ENCODE measurements at regions not wholly inside any gene's neighbourhood (a gene's known extent, or its start where the extent isn't known, plus 50 kb on each side); places are given as distances from the start of the nearest gene placed in this dataset.
"Not testable (repeated sequence)": the region's sequence is repeated elsewhere in the genome, so short reads cannot be mapped to it uniquely, and the experiment has no call there.

- in situ Hi-C loops (cut with HindIII; ENCODE audit: low sequenced_read_pairs); DNase-seq (ENCODE audit: low spot score): not testable (repeated sequence)
Measured at GRCh38 chr6:68181027-68181426, 454.1 kb upstream of the ADGRB3 start.

- DNase-seq (ENCODE audit: low spot score): no peak
- in situ Hi-C loops (cut with HindIII; ENCODE audit: low sequenced_read_pairs): no loop called here
Measured at GRCh38 chr6:68173616-68174015, 461.5 kb upstream of the ADGRB3 start.

- no peak for DNase-seq (ENCODE audit: low spot score)
- in situ Hi-C loops (cut with HindIII; ENCODE audit: low sequenced_read_pairs): no loop called here
Measured at GRCh38 chr6:68169922-68170321, 465.2 kb upstream of the ADGRB3 start.

GRCh38 chr6:68167604-68168003 lies 467.5 kb upstream of the ADGRB3 start:
- in situ Hi-C loops (cut with HindIII; ENCODE audit: low sequenced_read_pairs): no loop called here
- no peak for DNase-seq (ENCODE audit: low spot score)

GRCh38 chr6:68160812-68161211 lies 474.3 kb upstream of the ADGRB3 start:
- in situ Hi-C loops (cut with HindIII; ENCODE audit: low sequenced_read_pairs): not testable (repeated sequence)

GRCh38 chr6:68160348-68160747 lies 474.7 kb upstream of the ADGRB3 start:
- DNase-seq (ENCODE audit: low spot score): no peak
- in situ Hi-C loops (cut with HindIII; ENCODE audit: low sequenced_read_pairs): no loop called here

More at GRCh38 chr6:68160812-68161211, 474.3 kb upstream of the ADGRB3 start:
- DNase-seq (ENCODE audit: low spot score): not testable (repeated sequence)

GRCh38 chr6:68159433-68159832 lies 475.6 kb upstream of the ADGRB3 start:
- DNase-seq (ENCODE audit: low spot score): no peak
- in situ Hi-C loops (cut with HindIII; ENCODE audit: low sequenced_read_pairs): no loop called here

GRCh38 chr6:68158256-68158655 lies 476.8 kb upstream of the ADGRB3 start:
- DNase-seq (ENCODE audit: low spot score): no peak
- in situ Hi-C loops (cut with HindIII; ENCODE audit: low sequenced_read_pairs): no loop called here

- no peak for DNase-seq (ENCODE audit: low spot score)
- in situ Hi-C loops (cut with HindIII; ENCODE audit: low sequenced_read_pairs): no loop called here
Measured at GRCh38 chr6:68144667-68145066, 490.4 kb upstream of the ADGRB3 start.

GRCh38 chr6:68141190-68141589 lies 493.9 kb upstream of the ADGRB3 start:
- in situ Hi-C loops (cut with HindIII; ENCODE audit: low sequenced_read_pairs): no loop called here
- DNase-seq (ENCODE audit: low spot score): no peak

GRCh38 chr6:68139130-68139529 lies 496.0 kb upstream of the ADGRB3 start:
- DNase-seq (ENCODE audit: low spot score): no peak

GRCh38 chr6:68134796-68135195 lies 500.3 kb upstream of the ADGRB3 start:
- in situ Hi-C loops (cut with HindIII; ENCODE audit: low sequenced_read_pairs): no loop called here
- DNase-seq (ENCODE audit: low spot score): no peak

More at GRCh38 chr6:68139130-68139529, 496.0 kb upstream of the ADGRB3 start:
- in situ Hi-C loops (cut with HindIII; ENCODE audit: low sequenced_read_pairs): no loop called here

- in situ Hi-C loops (cut with HindIII; ENCODE audit: low sequenced_read_pairs): no loop called here
- no peak for DNase-seq (ENCODE audit: low spot score)
Measured at GRCh38 chr6:68128211-68128610, 506.9 kb upstream of the ADGRB3 start.

- DNase-seq (ENCODE audit: low spot score): no peak
- in situ Hi-C loops (cut with HindIII; ENCODE audit: low sequenced_read_pairs): no loop called here
Measured at GRCh38 chr6:68127074-68127473, 508.0 kb upstream of the ADGRB3 start.

- no peak for DNase-seq (ENCODE audit: low spot score)
- in situ Hi-C loops (cut with HindIII; ENCODE audit: low sequenced_read_pairs): no loop called here
Measured at GRCh38 chr6:68126089-68126749, 508.9 kb upstream of the ADGRB3 start.

- in situ Hi-C loops (cut with HindIII; ENCODE audit: low sequenced_read_pairs); DNase-seq (ENCODE audit: low spot score): not testable (repeated sequence)
Measured at GRCh38 chr6:68122975-68123374, 512.1 kb upstream of the ADGRB3 start.

GRCh38 chr6:68122032-68122431 lies 513.0 kb upstream of the ADGRB3 start:
- in situ Hi-C loops (cut with HindIII; ENCODE audit: low sequenced_read_pairs): no loop called here
- no peak for DNase-seq (ENCODE audit: low spot score)

- DNase-seq (ENCODE audit: low spot score); in situ Hi-C loops (cut with HindIII; ENCODE audit: low sequenced_read_pairs): not testable (repeated sequence)
Measured at GRCh38 chr6:68120954-68121353, 514.1 kb upstream of the ADGRB3 start.

- no peak for DNase-seq (ENCODE audit: low spot score)
- in situ Hi-C loops (cut with HindIII; ENCODE audit: low sequenced_read_pairs): no loop called here
Measured at GRCh38 chr6:68114463-68115047, 520.5 kb upstream of the ADGRB3 start.

- no peak for DNase-seq (ENCODE audit: low spot score)
- in situ Hi-C loops (cut with HindIII; ENCODE audit: low sequenced_read_pairs): no loop called here
Measured at GRCh38 chr6:68108233-68108835, 526.7 kb upstream of the ADGRB3 start.

GRCh38 chr6:68094070-68094469 lies 541.0 kb upstream of the ADGRB3 start:
- no peak for DNase-seq (ENCODE audit: low spot score)
- in situ Hi-C loops (cut with HindIII; ENCODE audit: low sequenced_read_pairs): no loop called here

All from G401 (cell line).